Vagina (tissue), 2 donors: ENCODE measurements at regions not wholly inside any gene's neighbourhood (a gene's known extent, or its start where the extent isn't known, plus 50 kb on each side); places are given as distances from the start of the nearest gene placed in this dataset.

Experiments used
- CTCF ChIP-seq, 3 experiments: fragments of 450-650 bp in 2 of 3; fragments of 200-600 bp in 1 of 3; sonication (generic) in 1 of 3; IDR thresholded peaks; one replicate each; pipeline ENCODE4 v1.5.1; 2017 to 2019; ENCODE audit warnings: antibody characterized with exemption in 3 of 3, mild to moderate bottlenecking in 2 of 3, moderate library complexity in 2 of 3
- POLR2A ChIP-seq, 2 donors: fragments of 450-650 bp; IDR thresholded peaks; one replicate each; pipeline ENCODE4 v1.6.1; 2017; ENCODE audit warnings: antibody characterized with exemption in 2 of 2, mild to moderate bottlenecking in 2 of 2, moderate library complexity in 2 of 2

- no peak for TF ChIP-seq POLR2A (IDR thresholded peaks at IDR 0.05)
- no peak for TF ChIP-seq CTCF (IDR thresholded peaks at IDR 0.05)
Observed at GRCh38 chr9:102642651-102643050, 352.5 kb upstream of the CYLC2 start.
